HepG2 (cell line): ENCODE measurements at regions not wholly inside any gene's neighbourhood (a gene's known extent, or its start where the extent isn't known, plus 50 kb on each side); places are given as distances from the start of the nearest gene placed in this dataset.

Experiments
- ATAC-seq: fragments of 200-7000 bp; cut with Tn5 transposase; 3 replicates; pipeline ENCODE4 v1.9.1; 2020; ENCODE audit warnings: mild to moderate bottlenecking, moderate library complexity
- BruUV-seq: library from RNA; stranded (reverse); fragments of 400-500 nt; replicated peaks from 2 replicates; lab custom pipeline; 2021; lab: Mats Ljungman, UMichigan
- CTCF ChIA-PET: fragments of 300-600 bp; formaldehyde crosslinking; extraction: SDS; loops from one replicate; lab custom pipeline; 2021; ENCODE audit warnings: low total read pairs, inconsistent platforms, low intra/inter-chr PET ratio; lab: Yijun Ruan, JAX
- POLR2A ChIA-PET: fragments of 350-600 bp; sonication (Branson Sonifier 250); formaldehyde crosslinking; loops from one replicate; lab custom pipeline; 2020; ENCODE audit warnings: antibody characterized with exemption, inconsistent platforms; lab: Yijun Ruan, JAX
- DNase-seq: peaks from one replicate; pipeline ENCODE4 v3.0.0-alpha.2; 2015; ENCODE audit warnings: low spot score
- FAIRE-seq: peaks from 3 replicates; lab custom pipeline; 2011; peaks lifted over from hg19 to GRCh38; lab: Jason Lieb, UNC
- H2AFZ ChIP-seq: one replicate; pipeline ENCODE4 v1.6.1; 2011; ENCODE audit warnings: low read length, inconsistent platforms
- H3K27ac ChIP-seq: fragments of 300-600 bp; 3 replicates; pipeline ENCODE4 v1.8.0; 2011; ENCODE audit warnings: mixed run types, mild to moderate bottlenecking, mixed read lengths, low read length, inconsistent platforms; ENCODE audit not compliant: insufficient read depth; ENCODE audit errors: extremely low read length
- H3K27me3 ChIP-seq, 2 experiments: fragments of 200-600 bp in 1 of 2; 2 replicates in 1 of 2; 3 replicates in 1 of 2; pipeline versions ENCODE4 v1.6.0 to v1.8.0; 2011; ENCODE audit warnings: low read length in 2 of 2, mild to moderate bottlenecking in 2 of 2, moderate library complexity in 2 of 2, inconsistent platforms in 1 of 2; ENCODE audit not compliant: insufficient read depth in 2 of 2, control insufficient read depth in 1 of 2
- H3K36me3 ChIP-seq, 2 experiments: fragments of 200-600 bp in 1 of 2; replicated peaks in 1 of 2; 2 replicates in 1 of 2; 3 replicates in 1 of 2; pipeline versions ENCODE4 v1.5.1 to v1.8.0; 2011; ENCODE audit warnings: low read length in 2 of 2, inconsistent platforms in 1 of 2; ENCODE audit not compliant: insufficient read depth in 2 of 2, control insufficient read depth in 1 of 2
- H3K4me1 ChIP-seq: 2 replicates; pipeline ENCODE4 v1.5.1; 2012; ENCODE audit warnings: low read length, inconsistent platforms; ENCODE audit not compliant: insufficient read depth
- H3K4me2 ChIP-seq: 2 replicates; pipeline ENCODE4 v1.6.0; 2011; ENCODE audit warnings: low read depth, low read length, inconsistent platforms
- H3K4me3 ChIP-seq, 3 experiments: fragments of 200-600 bp in 1 of 3; sonication (generic), shearing (Covaris generic) in 1 of 3; replicated peaks in 1 of 3; 2 replicates each; pipeline ENCODE4 v1.5.1; 2011 to 2016; ENCODE audit warnings: low read length in 3 of 3, inconsistent platforms in 2 of 3, low read depth in 2 of 3, mild to moderate bottlenecking in 2 of 3, control low read depth in 1 of 3, mixed read lengths in 1 of 3; ENCODE audit not compliant: insufficient read depth in 1 of 3
- H3K79me2 ChIP-seq: one replicate; pipeline ENCODE4 v1.6.1; 2011; ENCODE audit warnings: low read length, inconsistent platforms; ENCODE audit not compliant: insufficient read depth
- H3K9ac ChIP-seq: 2 replicates; pipeline ENCODE4 v1.6.0; 2011; ENCODE audit warnings: mild to moderate bottlenecking, low read depth, low read length, inconsistent platforms; ENCODE audit not compliant: insufficient read depth
- H3K9me3 ChIP-seq: 2 replicates; pipeline ENCODE4 v1.5.1; 2012; ENCODE audit warnings: mild to moderate bottlenecking, low read length
- H4K20me1 ChIP-seq: 2 replicates; pipeline ENCODE4 v1.6.0; 2011; ENCODE audit warnings: inconsistent platforms, mild to moderate bottlenecking, low read length, moderate library complexity; ENCODE audit not compliant: insufficient read depth
- CREM ChIP-seq, 2 experiments: sonication (generic) in 1 of 2; formaldehyde crosslinking in 1 of 2; IDR thresholded peaks; 2 replicates each; pipeline versions ENCODE4 v1.4.0 to v1.6.1; 2016 to 2020; ENCODE audit warnings: antibody characterized with exemption in 1 of 2, mild to moderate bottlenecking in 1 of 2, missing genetic modification reagents in 1 of 2
- ETV6 ChIP-seq: sonication (generic); formaldehyde crosslinking; conservative IDR thresholded peaks from 2 replicates; pipeline ENCODE4 v1.4.0; 2020; ENCODE audit warnings: missing genetic modification reagents
- NFRKB ChIP-seq: fragments of 450-650 bp; IDR thresholded peaks from 2 replicates; pipeline ENCODE4 v1.6.1; 2017
- THYN1 ChIP-seq: sonication (generic); formaldehyde crosslinking; IDR thresholded peaks from 2 replicates; pipeline ENCODE4 v1.8.1; 2023; ENCODE audit warnings: low read depth, mild to moderate bottlenecking, moderate library complexity, missing genetic modification reagents, borderline replicate concordance
- ZIK1 ChIP-seq: sonication (generic); formaldehyde crosslinking; IDR thresholded peaks from 2 replicates; pipeline ENCODE4 v1.5.0; 2020; ENCODE audit warnings: mild to moderate bottlenecking, low read depth, missing genetic modification reagents, borderline replicate concordance
- in situ Hi-C: cut with HindIII; loops from 2 replicates; pipeline ENCODE4 v1.10.0; 2017; ENCODE audit warnings: low pct_unique_long_range_greater_than_20kb; ENCODE audit not compliant: extremely low pct_ligation_motif_present
- intact Hi-C: fragments of 100-400 bp; cut with micrococcal nuclease; formaldehyde crosslinking; loops from one replicate; pipeline ENCODE4 v1.10.0; 2022; ENCODE audit not compliant: unreplicated experiment
- TF ChIP-seq, protein P1 (sequence below): sonication (generic); formaldehyde crosslinking; IDR thresholded peaks from 2 replicates; pipeline ENCODE4 v1.4.0; 2020; ENCODE audit warnings: mild to moderate bottlenecking, missing genetic modification reagents, borderline replicate concordance
- TF ChIP-seq, protein P2 (sequence below): IDR thresholded peaks from 2 replicates; pipeline ENCODE4 v1.6.1; 2012; ENCODE audit warnings: low read length, improper control_type of control experiment
- TF ChIP-seq, protein P3 (sequence below): sonication (generic); formaldehyde crosslinking; IDR thresholded peaks from 2 replicates; pipeline ENCODE4 v1.4.0; 2020; ENCODE audit warnings: missing genetic modification reagents, borderline replicate concordance

DNA sequence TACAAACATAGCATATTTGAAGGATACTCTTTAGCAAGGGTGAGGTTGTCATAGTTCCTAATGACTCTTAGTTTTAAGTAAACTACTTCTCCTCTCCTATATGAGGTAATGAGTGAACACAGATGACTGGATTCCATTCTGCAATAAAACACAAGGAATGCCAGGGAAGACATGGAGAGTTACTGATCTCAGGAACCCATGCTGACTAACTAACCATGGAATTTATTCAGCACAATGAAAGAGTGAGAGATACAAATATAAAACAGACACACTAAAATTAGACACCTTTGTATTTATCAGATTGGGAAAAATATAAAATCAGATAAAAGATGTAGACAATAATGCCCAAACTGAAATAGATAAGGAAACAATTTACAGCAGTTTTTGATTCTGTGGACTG, 1525.9 kb upstream of the SLC10A2 start:
- no peak overlapping the region for H3K4me2 ChIP-seq
- H3K9ac ChIP-seq = no peak overlapping the region
- in situ Hi-C loops = no loop called here
- H3K9me3 ChIP-seq = peaks cover 48% of the 10 kb centered on the region; the same call in 1 of the 2 replicates
- H3K27ac ChIP-seq = no peak overlapping the region
- POLR2A ChIA-PET = no interaction called here
- no peaks in the 10 kb centered on the region for H3K4me1 ChIP-seq
- H4K20me1 ChIP-seq = no peaks in the 10 kb centered on the region
- H3K79me2 ChIP-seq = no peaks in the 10 kb centered on the region
- FAIRE-seq = no peak
- TF ChIP-seq THYN1 (CRISPR knock-in tag) = no peak
- no peak for TF ChIP-seq ETV6 (CRISPR knock-in tag)
- TF ChIP-seq, protein P1, sequence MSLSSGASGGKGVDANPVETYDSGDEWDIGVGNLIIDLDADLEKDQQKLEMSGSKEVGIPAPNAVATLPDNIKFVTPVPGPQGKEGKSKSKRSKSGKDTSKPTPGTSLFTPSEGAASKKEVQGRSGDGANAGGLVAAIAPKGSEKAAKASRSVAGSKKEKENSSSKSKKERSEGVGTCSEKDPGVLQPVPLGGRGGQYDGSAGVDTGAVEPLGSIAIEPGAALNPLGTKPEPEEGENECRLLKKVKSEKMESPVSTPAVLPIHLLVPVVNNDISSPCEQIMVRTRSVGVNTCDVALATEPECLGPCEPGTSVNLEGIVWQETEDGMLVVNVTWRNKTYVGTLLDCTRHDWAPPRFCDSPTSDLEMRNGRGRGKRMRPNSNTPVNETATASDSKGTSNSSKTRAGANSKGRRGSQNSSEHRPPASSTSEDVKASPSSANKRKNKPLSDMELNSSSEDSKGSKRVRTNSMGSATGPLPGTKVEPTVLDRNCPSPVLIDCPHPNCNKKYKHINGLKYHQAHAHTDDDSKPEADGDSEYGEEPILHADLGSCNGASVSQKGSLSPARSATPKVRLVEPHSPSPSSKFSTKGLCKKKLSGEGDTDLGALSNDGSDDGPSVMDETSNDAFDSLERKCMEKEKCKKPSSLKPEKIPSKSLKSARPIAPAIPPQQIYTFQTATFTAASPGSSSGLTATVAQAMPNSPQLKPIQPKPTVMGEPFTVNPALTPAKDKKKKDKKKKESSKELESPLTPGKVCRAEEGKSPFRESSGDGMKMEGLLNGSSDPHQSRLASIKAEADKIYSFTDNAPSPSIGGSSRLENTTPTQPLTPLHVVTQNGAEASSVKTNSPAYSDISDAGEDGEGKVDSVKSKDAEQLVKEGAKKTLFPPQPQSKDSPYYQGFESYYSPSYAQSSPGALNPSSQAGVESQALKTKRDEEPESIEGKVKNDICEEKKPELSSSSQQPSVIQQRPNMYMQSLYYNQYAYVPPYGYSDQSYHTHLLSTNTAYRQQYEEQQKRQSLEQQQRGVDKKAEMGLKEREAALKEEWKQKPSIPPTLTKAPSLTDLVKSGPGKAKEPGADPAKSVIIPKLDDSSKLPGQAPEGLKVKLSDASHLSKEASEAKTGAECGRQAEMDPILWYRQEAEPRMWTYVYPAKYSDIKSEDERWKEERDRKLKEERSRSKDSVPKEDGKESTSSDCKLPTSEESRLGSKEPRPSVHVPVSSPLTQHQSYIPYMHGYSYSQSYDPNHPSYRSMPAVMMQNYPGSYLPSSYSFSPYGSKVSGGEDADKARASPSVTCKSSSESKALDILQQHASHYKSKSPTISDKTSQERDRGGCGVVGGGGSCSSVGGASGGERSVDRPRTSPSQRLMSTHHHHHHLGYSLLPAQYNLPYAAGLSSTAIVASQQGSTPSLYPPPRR (CRISPR knock-in tag) = no peak
- TF ChIP-seq ZIK1 (CRISPR knock-in tag) = no peak
- TF ChIP-seq, protein P2, sequence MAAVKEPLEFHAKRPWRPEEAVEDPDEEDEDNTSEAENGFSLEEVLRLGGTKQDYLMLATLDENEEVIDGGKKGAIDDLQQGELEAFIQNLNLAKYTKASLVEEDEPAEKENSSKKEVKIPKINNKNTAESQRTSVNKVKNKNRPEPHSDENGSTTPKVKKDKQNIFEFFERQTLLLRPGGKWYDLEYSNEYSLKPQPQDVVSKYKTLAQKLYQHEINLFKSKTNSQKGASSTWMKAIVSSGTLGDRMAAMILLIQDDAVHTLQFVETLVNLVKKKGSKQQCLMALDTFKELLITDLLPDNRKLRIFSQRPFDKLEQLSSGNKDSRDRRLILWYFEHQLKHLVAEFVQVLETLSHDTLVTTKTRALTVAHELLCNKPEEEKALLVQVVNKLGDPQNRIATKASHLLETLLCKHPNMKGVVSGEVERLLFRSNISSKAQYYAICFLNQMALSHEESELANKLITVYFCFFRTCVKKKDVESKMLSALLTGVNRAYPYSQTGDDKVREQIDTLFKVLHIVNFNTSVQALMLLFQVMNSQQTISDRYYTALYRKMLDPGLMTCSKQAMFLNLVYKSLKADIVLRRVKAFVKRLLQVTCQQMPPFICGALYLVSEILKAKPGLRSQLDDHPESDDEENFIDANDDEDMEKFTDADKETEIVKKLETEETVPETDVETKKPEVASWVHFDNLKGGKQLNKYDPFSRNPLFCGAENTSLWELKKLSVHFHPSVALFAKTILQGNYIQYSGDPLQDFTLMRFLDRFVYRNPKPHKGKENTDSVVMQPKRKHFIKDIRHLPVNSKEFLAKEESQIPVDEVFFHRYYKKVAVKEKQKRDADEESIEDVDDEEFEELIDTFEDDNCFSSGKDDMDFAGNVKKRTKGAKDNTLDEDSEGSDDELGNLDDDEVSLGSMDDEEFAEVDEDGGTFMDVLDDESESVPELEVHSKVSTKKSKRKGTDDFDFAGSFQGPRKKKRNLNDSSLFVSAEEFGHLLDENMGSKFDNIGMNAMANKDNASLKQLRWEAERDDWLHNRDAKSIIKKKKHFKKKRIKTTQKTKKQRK = no peak
- no peak for TF ChIP-seq NFRKB
- TF ChIP-seq, protein P3, sequence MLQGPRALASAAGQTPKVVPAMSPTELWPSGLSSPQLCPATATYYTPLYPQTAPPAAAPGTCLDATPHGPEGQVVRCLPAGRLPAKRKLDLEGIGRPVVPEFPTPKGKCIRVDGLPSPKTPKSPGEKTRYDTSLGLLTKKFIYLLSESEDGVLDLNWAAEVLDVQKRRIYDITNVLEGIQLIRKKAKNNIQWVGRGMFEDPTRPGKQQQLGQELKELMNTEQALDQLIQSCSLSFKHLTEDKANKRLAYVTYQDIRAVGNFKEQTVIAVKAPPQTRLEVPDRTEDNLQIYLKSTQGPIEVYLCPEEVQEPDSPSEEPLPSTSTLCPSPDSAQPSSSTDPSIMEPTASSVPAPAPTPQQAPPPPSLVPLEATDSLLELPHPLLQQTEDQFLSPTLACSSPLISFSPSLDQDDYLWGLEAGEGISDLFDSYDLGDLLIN (CRISPR knock-in tag) = no peak
- TF ChIP-seq CREM (IDR thresholded peaks at IDR 0.05) = no peak
- TF ChIP-seq CREM (CRISPR knock-in tag; IDR thresholded peaks at IDR 0.05) = no peak
- no TSS peak for BruUV-seq
- H3K36me3 ChIP-seq = no peaks in the 10 kb centered on the region
- no peak for DNase-seq
- H2AFZ ChIP-seq = no peak overlapping the region
- no peak overlapping the region for H3K4me3 ChIP-seq
- CTCF ChIA-PET = no interaction called here
- intact Hi-C loops = no loop called here
- ATAC-seq = no peak
- no peaks in the 10 kb centered on the region for H3K27me3 ChIP-seq
